SK-N-SH (cell line): ENCODE measurements at regions not wholly inside any gene's neighbourhood (a gene's known extent, or its start where the extent isn't known, plus 50 kb on each side); places are given as distances from the start of the nearest gene placed in this dataset.

Experiments used
- CTCF ChIA-PET: fragments of 300-600, 350-600 bp; formaldehyde crosslinking; extraction: SDS; loops from one replicate; lab custom pipeline; 2021; lab: Yijun Ruan, JAX
- POLR2A ChIA-PET: fragments of 350-600 bp; sonication (Branson Sonifier 250); formaldehyde crosslinking; extraction: SDS; loops from one replicate; lab custom pipeline; 2020; ENCODE audit warnings: antibody characterized with exemption, inconsistent platforms; lab: Yijun Ruan, JAX
- DNase-seq: peaks from one replicate; pipeline ENCODE4 v3.0.0; 2012
- H2AFZ ChIP-seq: fragments of 200-600 bp; sonication (generic); 2 replicates; pipeline ENCODE4 v1.8.1; 2016; ENCODE audit warnings: antibody characterized with exemption, mild to moderate bottlenecking, low read depth
- H3F3A ChIP-seq: fragments of 200-600 bp; sonication (generic); replicated peaks from 2 replicates; pipeline ENCODE3; 2016; ENCODE audit warnings: antibody characterized with exemption, mild to moderate bottlenecking; ENCODE audit not compliant: insufficient read depth
- H3K27ac ChIP-seq, 2 experiments: fragments of 200-500 bp in 1 of 2; fragments of 200-600 bp in 1 of 2; sonication (Bioruptor generic) in 1 of 2; sonication (generic), shearing (Covaris generic) in 1 of 2; 2 replicates each; pipeline versions ENCODE4 v1.5.1 to v1.6.1; 2014 to 2016; ENCODE audit warnings: low read depth in 2 of 2, inconsistent platforms in 1 of 2, low read length in 1 of 2, mild to moderate bottlenecking in 1 of 2, mixed read lengths in 1 of 2
- H3K27me3 ChIP-seq: fragments of 200-600 bp; sonication (generic), shearing (Covaris generic); 2 replicates; pipeline ENCODE4 v1.6.1; 2016; ENCODE audit warnings: mixed run types; ENCODE audit not compliant: insufficient read depth
- H3K36me3 ChIP-seq, 2 experiments: fragments of 200-500 bp in 1 of 2; fragments of 200-600 bp in 1 of 2; sonication (Bioruptor generic) in 1 of 2; sonication (generic) in 1 of 2; replicated peaks in 1 of 2; 2 replicates each; pipeline versions ENCODE3 to v1.5.1; 2014 to 2016; ENCODE audit warnings: low read length in 1 of 2, mild to moderate bottlenecking in 1 of 2; ENCODE audit not compliant: insufficient read depth in 2 of 2, control insufficient read depth in 1 of 2
- H3K4me1 ChIP-seq, 2 experiments: fragments of 200-500 bp in 1 of 2; fragments of 200-600 bp in 1 of 2; sonication (Bioruptor generic) in 1 of 2; sonication (generic), shearing (Covaris generic) in 1 of 2; 2 replicates each; pipeline versions ENCODE4 v1.5.1 to v1.6.1; 2014 to 2016; ENCODE audit warnings: low read depth in 1 of 2, low read length in 1 of 2, mixed run types in 1 of 2; ENCODE audit not compliant: insufficient read depth in 2 of 2, control insufficient read depth in 1 of 2
- H3K4me2 ChIP-seq: fragments of 200-600 bp; sonication (generic), shearing (Covaris generic); 2 replicates; pipeline ENCODE4 v1.6.1; 2017; ENCODE audit warnings: mixed run types
- H3K4me3 ChIP-seq, 2 experiments: fragments of 200-500 bp in 1 of 2; fragments of 200-600 bp in 1 of 2; sonication (Bioruptor generic) in 1 of 2; sonication (generic), shearing (Covaris generic) in 1 of 2; 2 replicates each; pipeline versions ENCODE4 v1.5.1 to v1.8.1; 2014 to 2016; ENCODE audit warnings: low read depth in 2 of 2, inconsistent platforms in 1 of 2, low read length in 1 of 2, mild to moderate bottlenecking in 1 of 2, mixed read lengths in 1 of 2, moderate library complexity in 1 of 2
- H3K79me2 ChIP-seq: fragments of 200-600 bp; sonication (generic); 2 replicates; pipeline ENCODE4 v1.8.1; 2017; ENCODE audit warnings: mild to moderate bottlenecking; ENCODE audit not compliant: insufficient read depth
- H3K9ac ChIP-seq: fragments of 200-600 bp; sonication (generic); 2 replicates; pipeline ENCODE4 v1.6.1; 2017; ENCODE audit warnings: mixed run types
- H3K9me2 ChIP-seq: fragments of 200-600 bp; sonication (generic); 2 replicates; pipeline ENCODE4 v1.6.1; 2017; ENCODE audit warnings: mixed run types
- H3K9me3 ChIP-seq: fragments of 200-600 bp; sonication (generic); 2 replicates; pipeline ENCODE4 v1.6.1; 2017; ENCODE audit warnings: mixed run types, mild to moderate bottlenecking, moderate library complexity
- H4K20me1 ChIP-seq: fragments of 200-600 bp; sonication (generic); 2 replicates; pipeline ENCODE4 v1.6.1; 2017; ENCODE audit warnings: mild to moderate bottlenecking, mixed run types; ENCODE audit not compliant: insufficient read depth
- EZH2phosphoT487 ChIP-seq: fragments of 200-600 bp; sonication (generic); IDR thresholded peaks from 2 replicates; pipeline ENCODE4 v1.6.1; 2017; ENCODE audit warnings: low read depth, mixed run types, mild to moderate bottlenecking, antibody characterized with exemption, moderate library complexity, borderline replicate concordance
- FOSL2 ChIP-seq: IDR thresholded peaks from 2 replicates; pipeline ENCODE4 v1.4.0; 2012; ENCODE audit warnings: low read depth, mild to moderate bottlenecking, moderate library complexity, borderline replicate concordance
- FOXJ3 ChIP-seq: sonication (generic); formaldehyde crosslinking; IDR thresholded peaks from 2 replicates; pipeline ENCODE4 v1.5.1; 2020; ENCODE audit warnings: mild to moderate bottlenecking, missing genetic modification reagents
- FOXM1 ChIP-seq: IDR thresholded peaks from 2 replicates; pipeline ENCODE4 v1.4.0; 2012; ENCODE audit warnings: low read depth, mild to moderate bottlenecking
- JUND ChIP-seq: IDR thresholded peaks from 2 replicates; pipeline ENCODE4 v1.4.0; 2012
- MAX ChIP-seq: IDR thresholded peaks from 2 replicates; pipeline ENCODE4 v1.4.0; 2012; ENCODE audit warnings: low read depth
- MEF2A ChIP-seq: IDR thresholded peaks from 2 replicates; pipeline ENCODE4 v1.4.0; 2012; ENCODE audit warnings: low read depth, borderline replicate concordance
- MXI1 ChIP-seq: IDR thresholded peaks from 2 replicates; pipeline ENCODE4 v1.6.1; 2012; ENCODE audit warnings: mild to moderate bottlenecking, low read depth, low read length, improper control_type of control experiment
- NFIC ChIP-seq: IDR thresholded peaks from 2 replicates; pipeline ENCODE4 v1.4.0; 2012; ENCODE audit warnings: borderline replicate concordance
- NRF1 ChIP-seq: IDR thresholded peaks from 2 replicates; pipeline ENCODE4 v1.6.1; 2012; ENCODE audit warnings: low read depth, mild to moderate bottlenecking, low read length
- PBX3 ChIP-seq: IDR thresholded peaks from 2 replicates; pipeline ENCODE4; 2012
- RCOR1 ChIP-seq: fragments of 150-350 bp; IDR thresholded peaks from 2 replicates; pipeline ENCODE4 v1.6.1; 2017; ENCODE audit warnings: antibody characterized with exemption, low read length
- RXRA ChIP-seq: IDR thresholded peaks from 2 replicates; pipeline ENCODE4 v1.4.0; 2012; ENCODE audit warnings: low read depth, mild to moderate bottlenecking, borderline replicate concordance
- SMC3 ChIP-seq: IDR thresholded peaks from 2 replicates; pipeline ENCODE4 v1.6.1; 2012; ENCODE audit warnings: low read depth, low read length, improper control_type of control experiment
- TAF1 ChIP-seq: IDR thresholded peaks from 2 replicates; pipeline ENCODE4 v1.6.1; 2012; ENCODE audit warnings: low read depth, mild to moderate bottlenecking, low read length, moderate library complexity, borderline replicate concordance
- TEAD4 ChIP-seq: IDR thresholded peaks from 2 replicates; pipeline ENCODE4 v1.4.0; 2012; ENCODE audit warnings: mild to moderate bottlenecking, borderline replicate concordance; ENCODE audit not compliant: insufficient read depth
- USF2 ChIP-seq: fragments of 150-350 bp; IDR thresholded peaks from 2 replicates; pipeline ENCODE4 v1.6.1; 2017; ENCODE audit warnings: antibody characterized with exemption, low read length, low read depth, borderline replicate concordance
- YY1 ChIP-seq: IDR thresholded peaks from 2 replicates; pipeline ENCODE4 v1.4.0; 2012; ENCODE audit warnings: low read depth, mild to moderate bottlenecking
- ZBTB33 ChIP-seq: IDR thresholded peaks from 2 replicates; pipeline ENCODE4 v1.4.0; 2012; ENCODE audit warnings: low read depth, borderline replicate concordance
- WGBS: methylation state at CpG from one replicate; pipeline ENCODE4 v1.1.6; 2017; ENCODE audit warnings: low lambda C conversion rate; 5-methylcytosine and 5-hydroxymethylcytosine counted together

- no peaks in the 10 kb centered on the region for H3K9me2 ChIP-seq
- H3K9me3 ChIP-seq: no peaks in the 10 kb centered on the region
- DNase-seq: no peak
- H3K79me2 ChIP-seq: peaks cover 5% of the 10 kb centered on the region; the same call in 1 of the 2 replicates
- H3F3A ChIP-seq: no peaks in the 10 kb centered on the region
- H3K4me2 ChIP-seq: no peak overlapping the region
- no peak overlapping the region for H3K9ac ChIP-seq
- TF ChIP-seq RCOR1: no peak
- no peak for TF ChIP-seq TEAD4
- TF ChIP-seq JUND: no peak
- ChIA-PET CTCF (interaction anchor here (1.4 kb wide), 1 partner anchor 15 kb away, joined by 4 read pairs; no protein-coding TSS in a partner anchor), POLR2A (no interaction called here)
- H3K27ac ChIP-seq: no peak overlapping the region
- H3K4me1 ChIP-seq: peaks cover 6 to 23% of the 10 kb centered on the region in 2 experiments; a peak in 1 of 4 replicates
- no peaks in the 10 kb centered on the region for H3K27me3 ChIP-seq
- H2AFZ ChIP-seq: no peak overlapping the region
- peaks cover 18% of the 10 kb centered on the region; the same call in 1 of the 2 replicates for H4K20me1 ChIP-seq
- WGBS: 70% methylated on average over 5 of the region's 5 CpGs
- H3K36me3 ChIP-seq: no peaks in the 10 kb centered on the region
- no peak overlapping the region for H3K4me3 ChIP-seq
These were observed 150.6 kb upstream of the ROPN1 start for GRCh38 chr3:124142389-124142970.

- TF ChIP-seq TAF1 (no peak), FOSL2 (no peak), EZH2phosphoT487 (no peak), NRF1 (no peak), NFIC (no peak), PBX3 (no peak), MXI1 (no peak), MAX (no peak), ZBTB33 (no peak), MEF2A (no peak), RXRA (no peak), YY1 (no peak), FOXM1 (no peak), JUND (no peak), TEAD4 (no peak), FOXJ3 (CRISPR knock-in tag) (no peak), SMC3 (no peak), USF2 (no peak)
- no peak for DNase-seq
- H3K4me1 ChIP-seq: peaks cover 6 to 23% of the 10 kb centered on the region in 2 experiments; a peak in 1 of 4 replicates
- no peaks in the 10 kb centered on the region for H3K36me3 ChIP-seq
- no peak overlapping the region for H3K4me3 ChIP-seq
- POLR2A ChIA-PET: no interaction called here
- peaks cover 18% of the 10 kb centered on the region; the same call in 1 of the 2 replicates for H4K20me1 ChIP-seq
- H3K9me2 ChIP-seq: no peaks in the 10 kb centered on the region
- no peak overlapping the region for H3K4me2 ChIP-seq
- no peak overlapping the region for H2AFZ ChIP-seq
- no peaks in the 10 kb centered on the region for H3K27me3 ChIP-seq
- H3K27ac ChIP-seq: no peak overlapping the region
- H3K79me2 ChIP-seq: peaks cover 7% of the 10 kb centered on the region; the same call in 1 of the 2 replicates
- 92% methylated on average over 1 of the region's 1 CpG for WGBS
- no peaks in the 10 kb centered on the region for H3F3A ChIP-seq
- H3K9me3 ChIP-seq: no peaks in the 10 kb centered on the region
- H3K9ac ChIP-seq: no peak overlapping the region
- CTCF ChIA-PET: interaction anchor here (0.7 to 1.4 kb wide), 3 partner anchors 14 to 48 kb away, joined by 3 to 4 read pairs (median 3); no protein-coding TSS in a partner anchor
These were observed 151.1 kb upstream of the ROPN1 start for GRCh38 chr3:124143047-124143446.
